Stimulated activated CD8-positive, alpha-beta memory T cell treated with anti-CD3 and anti-CD28 coated beads, Interleukin-2, amount 100 ng/mL, for 48 hours (primary cell): ENCODE measurements at regions not wholly inside any gene's neighbourhood (a gene's known extent, or its start where the extent isn't known, plus 50 kb on each side); places are given as distances from the start of the nearest gene placed in this dataset.
A peak's percentile ranks its signal among the peaks of the same experiment; 100 is the strongest.

Source experiments
- DNase-seq, 2 donors: peaks; one replicate each; pipeline ENCODE4 v3.0.0-alpha.2; 2020; ENCODE audit warnings: low read depth in 2 of 2

DNA sequence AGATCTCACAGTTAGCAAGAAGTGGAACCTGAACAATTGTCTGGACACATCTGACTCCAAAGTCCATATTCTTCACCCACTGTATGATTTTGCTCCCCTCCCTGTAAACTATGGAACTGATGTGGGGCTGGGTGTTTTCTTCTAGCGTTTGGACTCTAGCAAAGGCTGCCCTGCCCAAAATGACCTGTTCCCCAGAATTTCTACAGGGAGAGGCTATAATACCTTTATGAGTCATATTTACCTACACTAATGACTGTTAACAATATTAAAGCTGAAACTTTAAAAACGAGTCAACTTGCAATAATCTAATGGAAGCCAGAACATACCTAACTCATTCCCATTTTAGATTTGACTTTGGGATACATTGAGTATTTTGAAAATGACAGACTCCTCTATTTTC is 531.2 kb upstream of the CFAP20DC start:
- DNase-seq = no peak

DNA sequence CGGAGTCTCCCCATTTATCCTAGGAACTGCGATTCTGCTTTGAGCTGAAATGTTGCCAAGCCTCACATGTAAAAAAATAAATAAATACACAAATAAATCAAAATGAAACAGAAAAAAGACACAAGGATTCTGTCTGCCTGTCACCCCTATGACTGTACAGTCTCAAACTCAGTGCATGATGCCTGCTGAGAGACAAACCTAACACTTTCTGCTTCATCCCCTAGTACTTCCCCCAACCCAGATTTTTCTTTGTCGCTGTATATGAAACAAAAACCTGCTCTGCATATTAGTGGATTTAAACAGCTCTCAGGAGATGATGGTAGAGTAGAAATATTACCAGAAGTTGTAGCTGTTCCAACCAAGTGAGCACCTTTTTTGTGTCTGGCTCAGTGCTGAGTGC is 530.7 kb upstream of the CFAP20DC start:
- DNase-seq = no peak

DNA sequence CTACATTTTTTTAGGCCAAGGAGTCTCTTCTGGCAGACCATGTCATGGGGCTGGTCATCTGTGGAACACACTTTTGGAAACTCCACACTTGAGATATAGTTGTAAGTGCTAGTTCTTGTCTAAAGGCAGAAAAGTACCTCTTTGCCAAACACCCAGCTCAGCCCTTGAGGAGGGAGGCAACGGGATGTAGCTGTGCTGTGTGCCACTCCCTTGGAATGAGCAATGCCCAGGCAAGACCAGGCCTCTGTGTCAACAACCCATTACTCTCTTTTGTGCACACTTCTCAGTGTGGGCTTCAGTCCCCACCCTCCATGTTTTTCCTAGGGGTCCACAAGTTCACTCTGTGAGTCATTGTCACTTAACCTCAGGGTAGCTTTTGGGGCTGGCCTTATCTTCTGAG is 528.3 kb upstream of the CFAP20DC start:
- no peak for DNase-seq

DNA sequence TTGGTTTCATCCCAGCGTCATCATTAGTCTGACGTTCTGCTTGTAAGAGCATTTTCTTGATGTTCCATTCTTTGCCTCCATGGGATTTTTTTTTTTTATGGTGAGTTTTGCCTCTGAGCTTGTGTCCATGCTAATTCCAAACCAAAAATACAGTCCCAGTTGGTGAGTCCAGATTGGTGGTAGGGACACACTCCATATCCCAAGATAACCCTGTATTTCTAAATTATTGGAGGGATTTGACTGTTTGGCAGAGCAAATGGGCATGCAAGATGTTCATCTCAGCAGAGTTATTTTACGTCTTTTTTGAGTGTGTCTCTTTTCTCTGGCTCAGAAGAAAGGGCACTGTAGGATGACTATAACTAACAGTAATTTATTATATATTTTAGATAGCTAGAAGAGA is 526.8 kb upstream of the CFAP20DC start:
- no peak for DNase-seq

DNA sequence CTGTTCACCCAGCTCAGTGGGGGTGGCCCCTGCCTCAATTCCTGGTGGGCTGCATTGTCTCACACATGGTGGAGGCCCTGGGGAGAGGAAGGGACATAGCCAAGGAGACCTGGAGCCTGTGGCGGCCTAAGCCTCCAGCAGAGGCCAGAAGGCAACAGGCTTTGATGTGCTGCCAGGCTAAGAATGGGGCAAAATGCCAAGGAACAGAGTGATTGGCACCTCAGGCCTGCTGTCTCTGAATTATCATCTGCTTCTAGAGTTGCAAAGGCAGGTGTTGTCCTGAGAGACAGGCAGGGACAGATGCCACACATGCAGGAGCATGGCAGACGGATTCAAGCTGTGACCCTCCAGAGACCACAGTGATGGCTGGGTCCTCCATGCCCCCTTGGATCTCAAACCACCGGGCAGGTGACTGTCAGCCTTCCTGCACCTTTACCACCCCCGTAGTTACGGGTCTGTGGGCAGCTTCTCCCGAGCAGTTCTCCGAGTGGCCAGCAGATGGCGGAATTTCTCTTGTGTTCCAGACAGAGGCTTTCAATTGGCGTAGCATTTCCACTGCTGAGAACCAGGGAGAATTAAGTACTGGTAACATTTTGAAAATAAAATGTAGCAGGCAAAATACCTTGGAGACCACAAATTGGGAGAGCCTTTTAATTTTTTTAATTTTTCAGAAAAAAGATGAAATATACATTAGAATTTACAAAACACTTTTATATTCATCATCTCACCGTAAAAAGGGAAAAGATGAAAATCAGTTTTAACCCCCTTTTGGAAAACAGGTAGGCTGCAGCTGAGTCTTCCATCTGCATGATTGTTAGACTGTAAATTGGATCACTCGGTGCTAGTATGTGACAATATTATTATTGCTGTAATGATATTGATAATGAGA is 525.5 kb upstream of the CFAP20DC start:
- peak; percentile 69 to 82 for DNase-seq

DNA sequence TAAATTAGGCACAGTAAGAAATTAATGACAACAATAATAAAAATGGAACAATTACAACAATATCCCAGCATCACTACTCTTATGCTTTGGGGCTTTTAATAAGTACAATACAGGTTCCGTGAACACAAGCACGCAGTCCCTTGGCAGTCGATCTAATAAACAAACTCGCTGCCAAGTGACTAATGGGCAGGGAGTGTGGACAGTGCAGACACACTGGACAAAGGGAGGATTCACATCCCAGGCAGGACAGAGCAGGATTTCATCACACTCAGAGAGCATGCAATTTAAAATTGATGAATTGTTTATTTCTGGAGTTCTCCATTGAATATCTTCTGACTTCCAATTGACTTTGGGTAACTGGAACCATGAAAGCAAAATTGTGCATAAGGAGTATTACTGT is 524.1 kb upstream of the CFAP20DC start:
- no peak for DNase-seq

DNA sequence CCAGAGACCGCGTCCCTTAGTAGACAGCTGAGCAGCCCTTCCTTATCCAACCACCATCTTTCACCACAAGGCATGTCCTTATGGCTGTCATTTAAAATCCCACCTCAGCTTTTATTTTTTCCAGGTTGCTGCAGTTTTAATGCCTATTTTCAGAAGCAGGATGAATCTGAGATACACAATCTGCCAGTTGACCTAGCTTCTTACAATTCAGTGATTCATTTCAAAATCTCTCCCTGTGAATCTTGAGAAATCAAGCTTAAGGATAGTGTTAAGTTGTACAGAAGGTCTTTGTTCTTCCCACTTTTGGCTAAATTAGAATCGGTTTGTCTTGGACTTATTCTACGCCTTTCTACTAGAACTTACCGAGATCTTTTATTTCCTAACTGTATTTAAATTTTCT is 522.3 kb upstream of the CFAP20DC start:
- DNase-seq = no peak

DNA sequence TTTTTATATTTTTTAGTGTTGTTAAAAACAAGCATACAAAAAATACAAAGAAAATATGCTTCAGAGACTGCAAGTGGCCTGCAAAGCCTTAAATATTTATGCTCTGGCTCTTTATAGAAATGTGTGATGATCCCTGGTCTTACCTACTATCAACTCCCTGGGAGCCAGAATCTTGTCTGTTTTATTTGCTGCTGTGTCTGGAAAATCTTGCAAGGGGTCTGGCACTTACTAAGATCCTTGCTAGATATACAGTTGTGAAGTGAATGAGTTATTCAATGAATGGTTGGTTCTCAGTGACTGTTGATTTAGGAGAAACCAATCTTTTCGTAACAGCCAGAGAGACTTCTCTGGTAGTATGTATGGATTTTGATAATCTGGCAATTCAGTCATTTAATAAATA is 521.0 kb upstream of the CFAP20DC start:
- DNase-seq = no peak

DNA sequence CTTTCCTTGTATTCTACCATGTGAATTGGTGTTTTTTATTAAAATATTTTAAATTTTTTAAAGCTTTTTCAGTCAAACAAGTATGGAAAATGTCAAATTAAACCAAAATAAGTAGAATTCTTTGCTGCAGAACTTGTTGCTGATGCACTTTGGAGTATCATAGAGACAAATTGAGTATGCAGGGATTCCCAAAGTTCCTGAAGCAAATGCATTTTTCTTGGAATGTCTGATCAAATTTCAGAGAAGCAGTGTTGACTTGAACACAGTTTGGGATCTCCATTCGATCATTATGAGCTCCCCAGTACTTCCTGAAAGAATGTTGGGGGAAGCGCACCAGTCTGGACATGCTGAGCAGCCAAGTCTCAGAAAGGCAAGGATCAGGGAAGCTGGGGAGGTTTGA is 517.8 kb upstream of the CFAP20DC start:
- no peak for DNase-seq

DNA sequence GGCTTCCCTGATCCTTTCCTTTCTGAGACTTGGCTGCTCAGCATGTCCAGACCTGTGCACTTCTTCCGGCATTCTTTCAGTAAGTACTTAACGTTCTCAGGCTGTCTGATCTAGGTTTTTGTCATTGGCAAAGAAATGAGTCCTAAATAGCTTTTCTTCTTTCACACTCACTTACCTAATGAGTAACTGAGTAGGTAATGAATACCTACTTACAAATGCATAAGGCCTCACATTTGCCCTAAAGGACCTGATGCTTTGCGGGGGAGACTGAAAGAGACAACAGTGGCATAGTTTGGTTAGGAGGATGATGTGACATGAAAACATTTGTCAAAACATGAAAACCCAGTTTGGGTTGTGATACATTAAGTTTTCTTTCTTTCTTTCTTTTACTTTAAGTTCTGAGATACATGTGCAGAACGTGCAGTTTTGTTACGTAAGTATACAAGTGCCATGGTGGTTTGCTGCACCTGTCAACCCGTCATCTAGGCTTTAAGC is 516.7 kb upstream of the CFAP20DC start:
- DNase-seq = no peak

DNA sequence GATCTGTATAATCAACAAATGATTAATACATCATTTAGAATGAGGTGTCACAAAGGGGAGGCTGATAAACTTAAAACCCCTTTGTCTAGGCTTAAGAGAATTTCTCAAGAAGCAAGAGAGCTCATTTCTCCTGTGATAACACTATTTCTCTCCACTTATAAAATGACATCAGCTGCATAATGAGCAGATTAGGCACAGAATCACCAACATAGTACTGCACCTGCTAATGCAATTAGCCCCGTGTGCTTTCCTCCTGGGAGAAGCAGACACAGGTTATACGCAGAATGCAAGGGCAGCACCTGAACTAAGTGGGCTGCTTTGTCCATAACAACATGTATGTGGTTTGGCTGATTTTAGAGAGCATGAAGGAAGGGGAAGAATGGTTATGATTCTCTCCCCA is 515.3 kb upstream of the CFAP20DC start:
- no peak for DNase-seq

DNA sequence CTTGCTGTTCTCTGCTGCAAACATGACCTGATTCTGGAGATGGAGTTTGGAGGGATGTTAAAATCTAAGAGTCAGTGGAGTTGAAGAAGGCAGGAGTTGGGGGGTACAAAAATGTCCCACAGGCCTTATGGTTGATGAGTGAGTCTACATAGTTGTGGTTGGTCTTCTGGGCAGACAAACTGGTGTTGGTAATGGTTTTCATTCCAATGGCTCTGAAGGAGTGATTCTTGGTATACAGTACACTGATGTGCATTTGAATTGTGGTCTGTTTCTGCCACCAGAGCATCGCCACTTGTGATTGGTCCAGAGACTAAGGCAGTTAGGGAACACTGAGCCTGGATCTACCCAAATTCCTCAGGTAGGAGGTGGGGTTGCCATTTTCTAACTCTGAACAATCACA is 514.1 kb upstream of the CFAP20DC start:
- no peak for DNase-seq

DNA sequence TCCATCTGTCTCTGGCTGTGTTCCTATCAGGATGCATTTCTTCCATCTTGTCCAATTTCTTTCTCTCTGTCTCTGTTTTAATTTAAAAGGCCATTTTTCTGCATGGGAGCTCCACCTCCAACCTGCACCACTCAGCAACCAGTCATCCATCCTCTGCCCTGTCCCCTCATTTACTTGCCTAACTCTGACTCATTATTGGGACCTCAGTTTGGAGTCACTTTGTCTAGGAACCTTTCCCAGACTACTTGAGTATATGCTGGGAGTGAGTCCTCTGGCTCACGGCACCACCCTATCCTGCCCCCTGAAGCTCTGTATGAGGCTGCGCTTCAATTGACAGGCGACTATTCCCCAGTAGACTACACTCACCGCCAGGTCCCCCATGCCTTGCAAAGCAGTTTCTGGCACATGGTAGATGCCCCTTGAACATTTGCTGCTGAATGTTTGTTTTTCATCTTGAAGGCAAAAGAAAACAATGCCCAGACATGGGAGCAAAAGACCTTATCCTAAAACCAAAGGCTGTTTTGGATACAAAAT is 513.3 kb upstream of the CFAP20DC start:
- no peak for DNase-seq

DNA sequence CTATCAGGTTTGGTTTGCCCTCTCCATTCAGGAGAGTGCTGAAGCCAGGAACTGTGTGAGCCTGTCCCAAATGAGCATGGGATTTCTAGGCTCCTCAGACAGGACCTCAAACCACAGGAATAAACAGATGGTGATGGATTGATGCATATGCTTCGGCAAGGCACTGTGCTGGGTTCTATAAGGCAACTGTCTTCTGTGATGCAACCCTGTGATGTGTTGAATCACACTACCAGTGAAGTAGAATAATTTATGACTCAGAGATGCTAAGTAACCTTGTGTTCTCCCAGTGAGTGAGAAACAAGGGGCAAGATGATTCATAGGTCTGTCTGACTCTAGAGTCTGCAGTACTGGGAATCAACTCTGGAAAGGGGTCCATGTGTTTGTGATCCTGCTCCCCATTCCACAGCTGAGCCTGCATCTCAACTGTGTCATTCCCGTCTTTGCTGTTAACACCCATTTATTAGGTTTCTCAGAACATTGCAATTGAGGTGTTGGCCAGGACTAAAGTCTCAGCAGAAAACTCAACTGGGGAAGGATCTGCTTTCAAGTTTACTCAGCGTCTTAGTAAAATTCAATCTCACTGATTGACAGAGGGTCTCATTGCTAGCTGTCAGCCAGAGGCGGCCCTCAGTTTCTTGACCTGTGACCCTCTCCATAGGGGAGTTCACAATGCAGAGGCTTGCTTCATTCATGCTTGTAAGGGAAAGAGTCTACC is 510.1 kb upstream of the CFAP20DC start:
- DNase-seq = no peak

DNA sequence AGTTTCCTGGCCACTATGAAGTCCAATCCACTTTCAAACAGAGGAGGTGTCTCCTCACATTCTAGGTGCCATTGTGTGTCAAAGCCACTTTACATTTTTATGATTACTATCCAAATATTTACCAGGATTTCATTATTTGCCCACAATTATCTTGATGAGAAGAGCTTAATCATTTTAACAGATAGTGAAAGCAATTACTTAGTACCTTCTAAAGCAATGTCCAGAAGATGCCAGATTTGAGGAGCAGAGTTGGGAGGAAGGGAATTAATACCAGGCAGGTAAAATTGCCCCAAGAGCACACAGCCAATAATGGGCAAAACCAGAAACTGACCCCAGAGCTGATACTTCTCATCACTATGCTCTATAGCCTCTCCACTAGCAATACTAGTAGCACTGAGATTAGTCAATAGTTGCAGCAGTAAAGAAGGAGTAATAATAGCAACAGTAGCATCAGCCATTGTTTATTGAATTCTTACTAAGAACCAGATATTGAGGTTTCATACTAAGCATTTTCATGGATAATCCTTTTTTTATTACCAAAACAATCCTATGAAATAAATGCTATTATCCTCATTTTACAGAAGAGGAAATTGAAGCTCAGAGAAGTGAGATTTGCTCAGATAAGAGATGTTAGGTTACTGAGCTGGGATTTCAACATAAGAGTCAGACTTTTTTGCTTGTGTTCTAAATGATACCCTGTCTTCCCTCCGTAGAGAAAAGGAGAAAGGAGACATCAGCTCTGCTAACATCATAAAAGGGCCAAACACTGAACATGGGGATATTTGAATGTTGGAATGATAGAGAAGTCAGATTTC is 509.3 kb upstream of the CFAP20DC start:
- no peak for DNase-seq

DNA sequence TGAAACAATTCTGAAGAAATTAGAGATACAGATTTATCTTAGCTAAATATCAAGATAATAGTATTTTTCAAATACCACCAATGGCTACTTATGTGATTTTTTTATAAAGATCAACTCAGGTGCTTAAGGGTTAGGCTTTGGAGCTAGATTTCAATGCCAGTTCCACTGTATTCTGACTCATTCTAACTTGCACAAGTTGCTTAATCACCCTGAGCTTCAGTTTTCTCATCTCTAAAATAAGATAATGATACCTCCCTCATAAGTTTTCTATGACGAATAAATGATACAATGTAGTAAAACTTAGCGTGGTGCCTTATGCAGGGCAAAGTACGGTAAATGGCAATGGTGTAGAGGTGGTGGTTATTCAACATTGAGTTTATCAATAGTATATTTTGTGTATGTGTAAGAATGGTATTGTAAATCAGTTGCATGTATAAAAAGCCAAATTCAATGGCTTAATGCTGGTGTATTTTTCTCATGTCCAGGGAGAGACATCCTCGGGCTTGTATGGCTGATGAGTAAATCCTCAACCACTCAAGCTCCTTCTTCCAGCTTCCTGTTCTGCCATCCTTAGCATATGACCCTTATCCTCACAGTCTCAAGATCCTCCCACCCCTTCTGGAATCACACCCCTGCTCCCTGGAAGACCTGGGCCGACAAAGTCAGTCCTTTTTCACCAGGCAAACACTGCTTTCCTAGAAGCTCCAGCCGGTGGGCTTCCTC is 505.9 kb upstream of the CFAP20DC start:
- DNase-seq = no peak

DNA sequence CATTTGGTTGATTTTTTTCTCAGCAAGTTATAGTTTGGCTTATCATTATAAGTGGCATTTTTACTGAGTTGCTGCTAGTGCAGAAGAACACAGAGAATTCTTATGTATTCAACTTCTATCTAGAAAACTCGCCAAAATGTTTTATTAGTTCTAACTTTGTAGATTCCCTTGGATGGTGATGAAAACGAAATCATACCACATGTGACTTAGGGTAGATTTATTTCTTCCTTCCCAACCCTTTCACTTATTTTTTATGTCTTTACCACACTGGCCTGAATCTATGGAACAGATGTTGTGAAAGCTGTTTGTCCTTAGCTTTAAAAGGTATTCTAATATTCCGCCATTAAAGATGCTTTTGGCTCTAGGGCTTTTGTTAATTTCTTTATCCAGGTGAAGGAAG is 503.3 kb upstream of the CFAP20DC start:
- no peak for DNase-seq

DNA sequence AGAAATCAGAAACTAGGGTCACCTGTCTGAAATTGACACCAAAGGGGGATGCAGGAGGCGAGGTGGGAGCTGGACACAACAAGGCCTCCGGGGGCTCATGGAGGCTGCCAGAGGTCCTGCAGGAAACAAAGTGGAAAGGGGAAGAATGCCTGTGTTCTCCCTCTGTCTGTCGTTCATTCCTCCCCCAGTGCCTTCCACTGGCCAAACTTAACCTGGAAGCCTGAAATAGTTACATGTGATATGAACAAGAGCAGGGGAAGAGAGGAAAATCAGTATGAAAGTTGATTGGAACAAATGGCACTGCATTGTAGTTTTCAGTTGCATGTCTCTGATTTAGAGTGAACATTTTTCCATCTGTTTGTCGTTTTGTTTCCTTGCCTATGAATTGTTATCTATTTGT is 502.0 kb upstream of the CFAP20DC start:
- DNase-seq = no peak

DNA sequence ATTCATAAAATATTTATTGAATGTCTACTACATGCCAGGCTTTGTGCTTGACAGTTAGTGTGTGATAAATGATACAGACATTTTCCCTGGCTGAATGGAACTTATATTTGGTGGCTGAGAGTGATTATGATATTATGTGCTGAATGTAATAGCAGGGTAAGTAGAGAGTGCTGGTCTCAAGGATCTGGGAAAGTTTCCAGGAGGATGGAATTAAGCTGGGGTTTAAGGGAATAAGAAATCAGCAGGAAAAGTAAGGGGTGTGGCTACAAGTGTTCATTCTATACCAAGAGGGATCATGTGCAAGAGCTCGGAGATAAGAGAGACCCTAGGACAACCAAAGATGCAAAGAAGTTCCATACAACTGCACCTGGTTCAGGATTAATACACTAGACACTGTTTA is 500.1 kb upstream of the CFAP20DC start:
- DNase-seq = no peak

DNA sequence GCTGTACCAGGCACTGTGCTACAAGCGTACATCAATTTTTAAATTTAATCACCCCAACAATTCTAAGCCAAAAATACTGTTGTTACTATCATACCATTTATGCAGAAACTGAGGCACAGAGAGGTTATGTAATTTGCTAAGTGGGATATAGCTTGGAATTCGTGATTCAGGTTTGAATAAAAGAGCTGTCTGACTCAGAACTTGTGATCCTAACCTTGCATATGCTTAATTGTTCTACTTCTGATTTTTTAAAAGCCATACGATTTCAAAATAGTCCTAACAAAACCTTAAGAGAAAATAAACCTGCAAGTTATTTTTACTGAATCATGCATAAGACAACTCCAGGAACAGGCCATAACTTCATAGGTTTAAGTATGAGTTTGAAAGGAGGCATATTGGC is 498.0 kb upstream of the CFAP20DC start:
- no peak for DNase-seq

DNA sequence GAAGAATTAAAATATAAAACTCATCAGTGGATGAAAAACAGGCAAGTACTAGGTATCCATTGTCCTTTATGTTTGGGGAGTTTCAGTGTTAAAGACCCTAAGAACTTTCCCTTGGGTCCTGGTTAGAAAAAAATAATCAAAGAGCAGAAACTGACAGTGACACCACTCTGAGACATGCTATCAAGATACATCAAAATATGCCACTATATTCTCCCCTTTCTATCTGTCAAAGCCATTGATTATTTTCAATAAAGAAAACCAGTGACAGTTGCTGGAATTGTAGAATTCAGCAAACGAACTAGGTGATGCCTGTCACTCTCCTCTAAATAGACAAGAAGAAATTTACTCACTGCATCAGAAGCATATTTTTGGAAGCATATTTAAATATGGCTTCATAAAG is 496.7 kb upstream of the CFAP20DC start:
- no peak for DNase-seq
